ENCODE measurements at regions not wholly inside any gene's neighbourhood (a gene's known extent, or its start where the extent isn't known, plus 50 kb on each side); places are given as distances from the start of the nearest gene placed in this dataset.

GRCh38 chr14:44283836-44284235 lies 223.2 kb downstream of the FSCB start:
- ChIA-PET CTCF (no interaction called here), POLR2A (no interaction called here)
- H4K20me1 ChIP-seq (ENCODE audit: control insufficient read depth, insufficient read depth, low read length, poor library complexity, severe bottlenecking): no peaks in the 10 kb centered on the region
- no peak for ATAC-seq (ENCODE audit: low read depth)
- no CpG with 5 or more reads among the region's 1 CpG for WGBS (ENCODE audit: insufficient coverage)
- Mint-ChIP-seq H3K4me3 (no peak overlapping the region), H3K27me3 (no peaks in the 10 kb centered on the region), H3K9me3 (ENCODE audit: insufficient read depth) (no peaks in the 10 kb centered on the region), H3K27ac (no peak overlapping the region), H3K4me1 (no peaks in the 10 kb centered on the region)
- intact Hi-C loops (cut with micrococcal nuclease): no loop called here
- H3K36me3 ChIP-seq (replicated peaks in 1 of 2; ENCODE audit: control extremely low read depth in 1 of 2, control insufficient read depth in 1 of 2, extremely low read depth in 1 of 2, insufficient read depth in 2 of 2, low read length in 1 of 2): no peaks in the 10 kb centered on the region
- H3K9ac ChIP-seq (ENCODE audit: low read length): no peak overlapping the region
- no peak overlapping the region for H2AFZ ChIP-seq (ENCODE audit: insufficient read depth, low read depth, low read length, poor library complexity, severe bottlenecking)
- no peak overlapping the region for H3K27ac ChIP-seq (ENCODE audit: low read length in 2 of 2)
- no peaks in the 10 kb centered on the region for H3K79me2 ChIP-seq (ENCODE audit: control insufficient read depth, insufficient read depth, low read length)
- H3K4me2 ChIP-seq (replicated peaks; ENCODE audit: low read depth, low read length, poor library complexity, severe bottlenecking): no peak overlapping the region
- DNase-seq: no peak
- no peak for TF ChIP-seq EZH2 (IDR thresholded peaks at IDR 0.05; ENCODE audit: borderline replicate concordance, insufficient read depth, low read depth, low read length, poor library complexity, severe bottlenecking)
- TF ChIP-seq, protein P1, sequence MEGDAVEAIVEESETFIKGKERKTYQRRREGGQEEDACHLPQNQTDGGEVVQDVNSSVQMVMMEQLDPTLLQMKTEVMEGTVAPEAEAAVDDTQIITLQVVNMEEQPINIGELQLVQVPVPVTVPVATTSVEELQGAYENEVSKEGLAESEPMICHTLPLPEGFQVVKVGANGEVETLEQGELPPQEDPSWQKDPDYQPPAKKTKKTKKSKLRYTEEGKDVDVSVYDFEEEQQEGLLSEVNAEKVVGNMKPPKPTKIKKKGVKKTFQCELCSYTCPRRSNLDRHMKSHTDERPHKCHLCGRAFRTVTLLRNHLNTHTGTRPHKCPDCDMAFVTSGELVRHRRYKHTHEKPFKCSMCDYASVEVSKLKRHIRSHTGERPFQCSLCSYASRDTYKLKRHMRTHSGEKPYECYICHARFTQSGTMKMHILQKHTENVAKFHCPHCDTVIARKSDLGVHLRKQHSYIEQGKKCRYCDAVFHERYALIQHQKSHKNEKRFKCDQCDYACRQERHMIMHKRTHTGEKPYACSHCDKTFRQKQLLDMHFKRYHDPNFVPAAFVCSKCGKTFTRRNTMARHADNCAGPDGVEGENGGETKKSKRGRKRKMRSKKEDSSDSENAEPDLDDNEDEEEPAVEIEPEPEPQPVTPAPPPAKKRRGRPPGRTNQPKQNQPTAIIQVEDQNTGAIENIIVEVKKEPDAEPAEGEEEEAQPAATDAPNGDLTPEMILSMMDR (IDR thresholded peaks at IDR 0.05): no peak
- H3K9me3 ChIP-seq (ENCODE audit: control extremely low read depth in 1 of 3, control insufficient read depth in 2 of 3, insufficient read depth in 1 of 3, low read length in 2 of 3): no peaks in the 10 kb centered on the region
- H3K4me3 ChIP-seq (ENCODE audit: control extremely low read depth in 1 of 5, extremely low read depth in 1 of 5, insufficient read depth in 1 of 5, low read depth in 2 of 5, low read length in 4 of 5): no peak overlapping the region
- H3K27me3 ChIP-seq (replicated peaks in 1 of 4; ENCODE audit: control extremely low read depth in 1 of 4, control insufficient read depth in 3 of 4, insufficient read depth in 4 of 4, low read length in 3 of 4): no peaks in the 10 kb centered on the region
- H3K4me1 ChIP-seq (ENCODE audit: control insufficient read depth in 2 of 2, insufficient read depth in 2 of 2, low read length in 2 of 2): no peaks in the 10 kb centered on the region

- Histone ChIP-seq H4K20me1 (ENCODE audit: control insufficient read depth, insufficient read depth, low read length, poor library complexity, severe bottlenecking) (no peaks in the 10 kb centered on the region), H3K9ac (ENCODE audit: low read length) (no peak overlapping the region), H3K27me3 (replicated peaks in 1 of 4; ENCODE audit: control extremely low read depth in 1 of 4, control insufficient read depth in 3 of 4, insufficient read depth in 4 of 4, low read length in 3 of 4) (no peaks in the 10 kb centered on the region), H3K9me3 (ENCODE audit: control extremely low read depth in 1 of 3, control insufficient read depth in 2 of 3, insufficient read depth in 1 of 3, low read length in 2 of 3) (peaks cover 0 to 3% (median 0%) of the 10 kb centered on the region in 3 donors), H3K27ac (ENCODE audit: low read length in 2 of 2) (no peak overlapping the region), H2AFZ (ENCODE audit: insufficient read depth, low read depth, low read length, poor library complexity, severe bottlenecking) (no peak overlapping the region), H3K4me3 (ENCODE audit: control extremely low read depth in 1 of 5, extremely low read depth in 1 of 5, insufficient read depth in 1 of 5, low read depth in 2 of 5, low read length in 4 of 5) (no peak overlapping the region), H3K79me2 (ENCODE audit: control insufficient read depth, insufficient read depth, low read length) (no peaks in the 10 kb centered on the region), H3K4me2 (replicated peaks; ENCODE audit: low read depth, low read length, poor library complexity, severe bottlenecking) (no peak overlapping the region), H3K4me1 (ENCODE audit: control insufficient read depth in 2 of 2, insufficient read depth in 2 of 2, low read length in 2 of 2) (no peaks in the 10 kb centered on the region), H3K36me3 (replicated peaks in 1 of 2; ENCODE audit: control extremely low read depth in 1 of 2, control insufficient read depth in 1 of 2, extremely low read depth in 1 of 2, insufficient read depth in 2 of 2, low read length in 1 of 2) (no peaks in the 10 kb centered on the region)
- Mint-ChIP-seq H3K27ac (no peak overlapping the region), H3K27me3 (no peaks in the 10 kb centered on the region), H3K4me1 (no peaks in the 10 kb centered on the region), H3K9me3 (ENCODE audit: insufficient read depth) (no peaks in the 10 kb centered on the region), H3K4me3 (no peak overlapping the region)
- no peak for TF ChIP-seq EZH2 (IDR thresholded peaks at IDR 0.05; ENCODE audit: borderline replicate concordance, insufficient read depth, low read depth, low read length, poor library complexity, severe bottlenecking)
- TF ChIP-seq, protein P1 (IDR thresholded peaks at IDR 0.05): no peak
- ATAC-seq (ENCODE audit: low read depth) (no peak), DNase-seq (no peak)
- intact Hi-C loops (cut with micrococcal nuclease): no loop called here
- ChIA-PET POLR2A (no interaction called here), CTCF (no interaction called here)
- 45% methylated on average over 1 of the region's 1 CpG for WGBS (ENCODE audit: insufficient coverage)
Observed at GRCh38 chr14:44279357-44279756, 227.7 kb downstream of the FSCB start.

Measured in B cell (primary cell).